K562 (cell line): ENCODE measurements at regions not wholly inside any gene's neighbourhood (a gene's known extent, or its start where the extent isn't known, plus 50 kb on each side); places are given as distances from the start of the nearest gene placed in this dataset.
A peak's percentile ranks its signal among the peaks of the same experiment; 100 is the strongest.
"Not testable (repeated sequence)": the region's sequence is repeated elsewhere in the genome, so short reads cannot be mapped to it uniquely, and the experiment has no call there.

Experiments used
- CTCF ChIP-seq, 3 experiments: IDR thresholded peaks in 2 of 3; conservative IDR thresholded peaks in 1 of 3; 2 replicates each; pipeline ENCODE4 v1.5.1; 2011 to 2012; ENCODE audit warnings: low read length in 3 of 3, mild to moderate bottlenecking in 3 of 3, control low read depth in 2 of 3, improper control_type of control experiment in 1 of 3, inconsistent platforms in 1 of 3, low read depth in 1 of 3, mixed read lengths in 1 of 3, moderate library complexity in 1 of 3; ENCODE audit not compliant: insufficient read depth in 2 of 3
- HMG20B ChIP-seq: fragments of 250-450 bp; sonication (Bioruptor Pico); IDR thresholded peaks from 2 replicates; pipeline ENCODE4 v1.5.0; 2021; ENCODE audit warnings: mild to moderate bottlenecking
- ZSCAN29 ChIP-seq: fragments of 450-650 bp; IDR thresholded peaks from 2 replicates; pipeline ENCODE4 v1.6.1; 2017

- peak in 2 of 3 experiments; percentile 18 to 28; a peak in 2 of 6 replicates for TF ChIP-seq CTCF (IDR thresholded peaks at IDR 0.05 in 2 of 3, conservative IDR thresholded peaks at IDR 0.05 in 1 of 3; ENCODE audit: insufficient read depth in 2 of 3, low read depth in 1 of 3, low read length in 3 of 3)
- not testable (repeated sequence) for TF ChIP-seq ZSCAN29; HMG20B (CRISPR knock-in tag)
Observed at GRCh38 chr12:79990509-79991338, 55.8 kb upstream of the PPP1R12A start.
